ENCODE measurements at regions not wholly inside any gene's neighbourhood (a gene's known extent, or its start where the extent isn't known, plus 50 kb on each side); places are given as distances from the start of the nearest gene placed in this dataset.
"Not testable (repeated sequence)": the region's sequence is repeated elsewhere in the genome, so short reads cannot be mapped to it uniquely, and the experiment has no call there.

GRCh38 chr14:65966188-65966587 is 520.0 kb upstream of the CCDC196 start:
- DNase-seq (ENCODE audit: low read depth): no peak

GRCh38 chr14:65972346-65972870 is 513.8 kb upstream of the CCDC196 start:
- no peak for DNase-seq (ENCODE audit: low read depth)

GRCh38 chr14:65972891-65973290 is 513.3 kb upstream of the CCDC196 start:
- DNase-seq (ENCODE audit: low read depth): no peak

GRCh38 chr14:65975865-65976264 is 510.3 kb upstream of the CCDC196 start:
- DNase-seq (ENCODE audit: low read depth): no peak

- no peak for DNase-seq (ENCODE audit: low read depth)
Measured at GRCh38 chr14:65976761-65977404, 509.3 kb upstream of the CCDC196 start.

- DNase-seq (ENCODE audit: low read depth): no peak
Measured at GRCh38 chr14:65981192-65981843, 504.9 kb upstream of the CCDC196 start.

GRCh38 chr14:65986041-65986440 is 500.1 kb upstream of the CCDC196 start:
- DNase-seq (ENCODE audit: low read depth): no peak

- no peak for DNase-seq (ENCODE audit: low read depth)
Measured at GRCh38 chr14:65989981-65990380, 496.2 kb upstream of the CCDC196 start.

- DNase-seq (ENCODE audit: low read depth): no peak
Measured at GRCh38 chr14:65991104-65991503, 495.1 kb upstream of the CCDC196 start.

- DNase-seq (ENCODE audit: low read depth): not testable (repeated sequence)
Measured at GRCh38 chr14:65991935-65992334, 494.2 kb upstream of the CCDC196 start.

- DNase-seq (ENCODE audit: low read depth): no peak
Measured at GRCh38 chr14:65993103-65993502, 493.1 kb upstream of the CCDC196 start.

- no peak for DNase-seq (ENCODE audit: low read depth)
Measured at GRCh38 chr14:65993996-65994395, 492.2 kb upstream of the CCDC196 start.

GRCh38 chr14:65997347-65997746 is 488.8 kb upstream of the CCDC196 start:
- DNase-seq (ENCODE audit: low read depth): no peak

GRCh38 chr14:65999865-66000264 is 486.3 kb upstream of the CCDC196 start:
- DNase-seq (ENCODE audit: low read depth): no peak

GRCh38 chr14:66000766-66001165 is 485.4 kb upstream of the CCDC196 start:
- DNase-seq (ENCODE audit: low read depth): no peak

GRCh38 chr14:66001356-66001755 is 484.8 kb upstream of the CCDC196 start:
- no peak for DNase-seq (ENCODE audit: low read depth)

- no peak for DNase-seq (ENCODE audit: low read depth)
Measured at GRCh38 chr14:66003082-66003730, 483.0 kb upstream of the CCDC196 start.

- no peak for DNase-seq (ENCODE audit: low read depth)
Measured at GRCh38 chr14:66005900-66006434, 480.2 kb upstream of the CCDC196 start.

- DNase-seq (ENCODE audit: low read depth): no peak
Measured at GRCh38 chr14:66008631-66009030, 477.5 kb upstream of the CCDC196 start.

GRCh38 chr14:66009089-66009488 is 477.1 kb upstream of the CCDC196 start:
- no peak for DNase-seq (ENCODE audit: low read depth)

GRCh38 chr14:66010695-66011094 is 475.5 kb upstream of the CCDC196 start:
- no peak for DNase-seq (ENCODE audit: low read depth)

- DNase-seq (ENCODE audit: low read depth): no peak
Measured at GRCh38 chr14:66011855-66012254, 474.3 kb upstream of the CCDC196 start.

GRCh38 chr14:66013607-66014006 is 472.6 kb upstream of the CCDC196 start:
- not testable (repeated sequence) for DNase-seq (ENCODE audit: low read depth)
